ENCODE measurements at regions not wholly inside any gene's neighbourhood (a gene's known extent, or its start where the extent isn't known, plus 50 kb on each side); places are given as distances from the start of the nearest gene placed in this dataset.
"Not testable (repeated sequence)": the region's sequence is repeated elsewhere in the genome, so short reads cannot be mapped to it uniquely, and the experiment has no call there.

DNA sequence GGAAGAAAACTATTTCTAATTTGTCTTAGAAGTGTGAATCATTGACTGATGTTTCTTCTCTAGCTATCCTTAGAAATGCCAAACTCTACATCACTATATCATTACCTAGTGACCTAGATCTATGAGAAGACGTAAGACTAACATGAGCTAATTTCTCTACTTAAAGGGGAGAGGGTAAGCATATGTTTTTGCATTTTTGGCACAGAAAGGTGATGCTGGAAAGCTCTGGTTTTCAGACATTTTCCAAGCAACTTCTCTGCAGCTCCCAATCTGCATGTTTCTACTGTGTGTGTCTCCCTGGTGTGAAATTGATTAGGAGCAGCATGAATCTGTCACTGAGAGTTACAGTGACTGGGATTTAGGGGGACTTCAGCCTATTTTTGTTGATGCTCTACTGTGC, 235.2 kb upstream of the LINC00305 start:
- no peak for DNase-seq

DNA sequence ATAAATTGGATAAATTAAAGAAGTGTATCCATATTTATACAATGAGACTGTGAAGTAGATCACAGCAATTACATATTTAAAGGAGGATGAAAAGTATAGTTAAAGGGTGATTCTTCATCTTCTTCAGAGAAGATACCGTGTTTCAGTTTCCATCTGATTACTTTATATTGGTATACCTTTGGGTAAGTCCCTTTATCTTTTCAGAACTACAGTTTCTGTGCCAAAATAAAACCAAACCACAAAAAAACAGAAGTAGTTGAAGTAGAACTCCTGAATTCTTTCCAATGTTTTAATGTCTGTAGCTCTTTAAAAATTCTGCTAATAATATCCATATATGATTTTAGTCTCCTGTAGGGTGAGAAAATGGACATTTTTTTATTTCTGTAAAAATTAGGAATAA, 231.2 kb upstream of the LINC00305 start:
- DNase-seq, result no peak

DNA sequence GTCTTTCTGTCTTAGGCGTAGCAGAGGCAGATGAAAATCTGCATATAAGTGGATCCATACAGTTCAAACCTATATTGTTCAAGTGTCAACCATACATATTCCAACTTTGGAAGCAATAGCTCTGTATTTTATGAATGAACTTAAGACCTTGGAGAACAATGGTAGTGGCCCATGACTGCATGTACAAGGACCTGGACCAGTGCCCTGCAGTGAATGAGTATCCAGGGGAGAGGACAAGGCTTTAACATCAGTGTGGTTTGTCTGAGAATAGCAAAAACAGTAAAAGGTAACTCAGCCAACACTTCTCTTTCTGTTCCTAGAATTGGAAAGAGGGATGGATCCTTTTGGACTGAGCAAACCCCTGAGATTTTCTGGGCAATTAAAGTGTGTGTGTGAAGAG, 230.8 kb upstream of the LINC00305 start:
- no peak for DNase-seq

- no peak for DNase-seq
Measured at GRCh38 chr18:64377446-64377845, 228.6 kb upstream of the LINC00305 start.

DNA sequence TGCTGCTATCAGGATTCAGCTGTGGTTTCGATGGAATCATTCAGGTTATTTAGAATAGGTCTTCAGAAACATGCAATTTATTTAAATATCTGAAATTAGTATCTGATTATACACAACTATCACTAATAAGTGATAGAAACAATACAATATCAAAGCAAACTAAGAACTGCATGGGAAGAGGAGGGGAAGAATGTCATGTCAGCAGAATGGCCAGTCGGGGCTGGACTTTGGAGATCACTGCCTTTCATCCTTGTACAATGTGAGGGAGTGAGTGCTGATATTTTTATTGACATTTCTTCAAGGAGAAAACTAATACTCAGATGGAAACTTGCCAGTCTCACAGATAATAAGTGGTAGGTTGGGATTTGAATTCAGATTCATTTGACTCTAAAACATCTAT, 224.0 kb upstream of the LINC00305 start:
- no peak for DNase-seq

DNA sequence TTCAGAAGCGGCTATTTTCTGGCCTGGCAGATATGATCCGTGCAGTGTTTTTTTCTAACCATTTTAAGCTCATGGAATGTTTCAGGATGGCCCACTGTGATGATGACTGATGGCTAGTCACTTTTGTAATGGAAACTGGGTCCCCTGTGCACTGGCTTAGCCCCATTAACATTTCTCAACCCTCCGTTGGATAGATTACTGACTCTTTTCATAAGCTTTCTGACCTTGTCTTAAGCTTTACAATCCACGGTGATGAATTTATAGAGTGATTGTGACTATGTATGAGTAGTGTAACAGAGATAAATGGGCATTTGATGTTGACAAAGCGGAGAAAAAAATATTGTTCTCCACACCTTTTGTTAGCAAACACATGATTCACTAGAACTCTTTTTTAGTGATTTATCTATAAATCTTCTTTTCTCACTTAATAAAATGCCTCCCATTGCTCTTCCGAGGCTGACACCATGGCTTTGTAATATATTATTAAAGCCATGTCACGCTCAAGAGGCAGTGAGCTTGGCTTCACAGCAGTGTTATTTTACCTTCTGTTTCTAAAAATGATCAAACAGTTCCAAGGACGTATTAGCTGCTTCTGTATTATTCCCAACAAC, 221.0 kb upstream of the LINC00305 start:
- not testable (repeated sequence) for DNase-seq

- no peak for DNase-seq
Measured at GRCh38 chr18:64365106-64365505, 216.2 kb upstream of the LINC00305 start.

DNA sequence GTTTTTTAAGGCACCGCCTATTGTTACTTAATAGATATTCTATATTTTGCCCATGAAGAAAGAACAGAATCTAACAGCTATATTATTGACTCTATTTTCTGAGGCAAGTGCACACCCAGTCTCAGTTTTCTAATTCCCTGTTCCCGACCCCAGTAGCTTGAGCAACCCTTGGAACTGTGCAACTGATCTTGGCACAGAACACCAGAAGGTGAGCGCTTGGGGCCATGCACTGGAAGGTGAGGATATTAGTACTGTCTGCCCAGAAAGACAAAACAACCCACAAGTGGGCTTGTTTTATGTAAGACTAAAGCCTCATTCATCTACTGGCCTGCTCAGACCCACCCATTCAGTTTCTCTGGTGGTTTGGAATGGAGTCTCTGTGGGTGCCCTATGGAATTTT, 188.8 kb upstream of the LINC00305 start:
- DNase-seq, result no peak

GRCh38 chr18:64337018-64337417, 188.1 kb upstream of the LINC00305 start:
- no peak for DNase-seq

- DNase-seq, result no peak
Measured at GRCh38 chr18:64334748-64335147, 185.9 kb upstream of the LINC00305 start.

- no peak for DNase-seq
Measured at GRCh38 chr18:64333584-64333983, 184.7 kb upstream of the LINC00305 start.

- no peak for DNase-seq
Measured at GRCh38 chr18:64332835-64333234, 183.9 kb upstream of the LINC00305 start.

DNA sequence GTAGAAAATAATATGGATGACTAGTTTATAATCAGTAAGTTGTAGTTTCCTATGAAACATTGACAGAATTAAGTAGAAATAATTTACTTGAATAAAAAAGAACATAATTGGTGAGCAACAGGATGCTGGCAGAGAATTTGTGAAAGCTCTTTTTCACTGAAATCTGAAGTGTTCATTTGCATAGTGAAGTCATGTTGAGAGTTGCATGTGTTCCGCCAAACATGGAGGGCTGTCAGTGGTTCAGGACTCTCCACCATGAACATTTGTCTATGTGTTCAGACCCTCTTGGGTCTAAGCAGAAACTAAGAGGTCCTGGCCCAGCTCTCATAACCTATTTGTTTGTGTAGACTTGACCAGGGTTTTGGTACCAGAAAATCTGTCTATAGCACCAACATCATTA, 182.5 kb upstream of the LINC00305 start:
- no peak for DNase-seq

DNA sequence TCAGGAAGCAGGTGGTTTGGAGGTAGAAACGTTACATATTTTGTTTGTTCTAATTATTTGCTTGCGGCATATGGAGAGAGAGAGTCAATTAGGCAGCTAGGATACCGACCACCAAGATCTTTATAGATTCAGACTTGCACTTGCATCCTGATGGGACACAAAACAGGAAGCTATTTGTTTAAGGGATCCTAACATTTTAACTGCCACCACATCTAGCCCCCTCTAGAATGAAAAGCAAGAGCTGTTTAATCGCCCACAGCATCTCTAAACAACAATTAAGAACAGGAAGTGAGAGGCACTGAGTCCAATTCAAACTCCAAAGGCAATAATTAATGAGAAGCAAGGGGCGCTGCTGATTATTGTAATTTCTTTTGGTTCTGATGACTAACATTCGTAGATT, 182.0 kb upstream of the LINC00305 start:
- DNase-seq, result no peak

GRCh38 chr18:64330161-64330560, 181.3 kb upstream of the LINC00305 start:
- no peak for DNase-seq

- DNase-seq, result no peak
Measured at GRCh38 chr18:64322189-64322588, 173.3 kb upstream of the LINC00305 start.

DNA sequence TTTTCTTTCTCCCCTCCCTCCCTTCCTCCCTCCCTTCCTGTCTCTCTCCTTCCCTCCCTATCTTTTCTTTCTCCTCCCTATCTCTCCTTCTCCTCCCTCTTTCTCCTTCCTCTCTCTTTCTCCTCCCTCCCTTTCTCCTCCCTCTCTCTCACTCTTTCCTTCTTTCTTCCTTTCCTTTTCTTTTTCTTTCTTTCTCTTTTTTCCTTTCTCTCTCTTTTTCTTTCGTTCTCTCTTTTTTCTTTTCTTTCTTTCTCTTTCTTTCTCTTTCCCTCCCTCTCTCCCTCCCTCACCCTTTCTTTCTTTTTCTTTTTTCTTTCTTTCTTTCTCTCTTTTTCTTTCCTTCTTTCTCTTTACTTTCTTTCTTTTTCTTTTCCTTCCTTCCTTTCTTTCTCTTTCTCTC, 169.7 kb upstream of the LINC00305 start:
- DNase-seq, result no peak

DNA sequence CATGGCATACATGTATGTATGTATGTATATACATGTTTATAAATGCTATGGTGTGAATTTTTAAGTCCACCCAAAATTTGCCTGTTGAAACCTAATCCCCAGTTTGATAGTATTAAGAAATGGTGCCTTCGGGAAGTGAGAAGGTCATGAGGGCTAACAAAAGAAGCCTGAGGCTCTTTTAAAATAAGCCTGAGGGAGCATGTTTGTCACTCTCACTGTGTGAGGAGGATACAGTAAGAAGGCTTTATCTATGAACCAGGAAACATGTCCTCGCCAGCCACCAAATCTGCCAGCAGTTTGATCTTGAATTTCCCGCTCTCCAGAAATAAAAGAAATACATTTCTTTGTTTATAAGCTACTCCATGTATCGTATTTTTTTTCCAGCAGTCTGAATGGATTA, 163.0 kb upstream of the LINC00305 start:
- no peak for DNase-seq

GRCh38 chr18:64295839-64296238, 147.0 kb upstream of the LINC00305 start:
- no peak for DNase-seq

GRCh38 chr18:64294967-64295366, 146.1 kb upstream of the LINC00305 start:
- no peak for DNase-seq

- no peak for DNase-seq
Measured at GRCh38 chr18:64288432-64288831, 139.5 kb upstream of the LINC00305 start.

GRCh38 chr18:64287926-64288325, 139.0 kb upstream of the LINC00305 start:
- no peak for DNase-seq

GRCh38 chr18:64283059-64283458, 134.2 kb upstream of the LINC00305 start:
- no peak for DNase-seq

- DNase-seq, result no peak
Measured at GRCh38 chr18:64278026-64278425, 129.1 kb upstream of the LINC00305 start.

GRCh38 chr18:64276311-64277090, 127.6 kb upstream of the LINC00305 start:
- no peak for DNase-seq
